ENCODE measurements at regions not wholly inside any gene's neighbourhood (a gene's known extent, or its start where the extent isn't known, plus 50 kb on each side); places are given as distances from the start of the nearest gene placed in this dataset.

- TF ChIP-seq, protein P1, sequence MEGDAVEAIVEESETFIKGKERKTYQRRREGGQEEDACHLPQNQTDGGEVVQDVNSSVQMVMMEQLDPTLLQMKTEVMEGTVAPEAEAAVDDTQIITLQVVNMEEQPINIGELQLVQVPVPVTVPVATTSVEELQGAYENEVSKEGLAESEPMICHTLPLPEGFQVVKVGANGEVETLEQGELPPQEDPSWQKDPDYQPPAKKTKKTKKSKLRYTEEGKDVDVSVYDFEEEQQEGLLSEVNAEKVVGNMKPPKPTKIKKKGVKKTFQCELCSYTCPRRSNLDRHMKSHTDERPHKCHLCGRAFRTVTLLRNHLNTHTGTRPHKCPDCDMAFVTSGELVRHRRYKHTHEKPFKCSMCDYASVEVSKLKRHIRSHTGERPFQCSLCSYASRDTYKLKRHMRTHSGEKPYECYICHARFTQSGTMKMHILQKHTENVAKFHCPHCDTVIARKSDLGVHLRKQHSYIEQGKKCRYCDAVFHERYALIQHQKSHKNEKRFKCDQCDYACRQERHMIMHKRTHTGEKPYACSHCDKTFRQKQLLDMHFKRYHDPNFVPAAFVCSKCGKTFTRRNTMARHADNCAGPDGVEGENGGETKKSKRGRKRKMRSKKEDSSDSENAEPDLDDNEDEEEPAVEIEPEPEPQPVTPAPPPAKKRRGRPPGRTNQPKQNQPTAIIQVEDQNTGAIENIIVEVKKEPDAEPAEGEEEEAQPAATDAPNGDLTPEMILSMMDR (IDR thresholded peaks at IDR 0.05), result no peak
- TF ChIP-seq EZH2 (IDR thresholded peaks at IDR 0.05) (no peak), EZH2phosphoT487 (IDR thresholded peaks at IDR 0.05) (no peak)
Measured at GRCh38 chr1:29669912-29670311, 433.6 kb downstream of the PTPRU start.

Data from neural progenitor cell (in vitro differentiated cells).